Caco-2 (cell line): ENCODE measurements at regions not wholly inside any gene's neighbourhood (a gene's known extent, or its start where the extent isn't known, plus 50 kb on each side); places are given as distances from the start of the nearest gene placed in this dataset.

Experiments used
- BruUV-seq: library from RNA; stranded (reverse); fragments of 400-500 nt; replicated peaks from 2 replicates; lab custom pipeline; 2021; lab: Mats Ljungman, UMichigan
- CTCF ChIA-PET: fragments of 300-600 bp; sonication (Branson Sonifier 250); formaldehyde crosslinking; loops from one replicate; lab custom pipeline; 2022; ENCODE audit warnings: antibody characterized with exemption; lab: Charles Lee
- POLR2A ChIA-PET: fragments of 300-600 bp; sonication (Branson Sonifier 250); formaldehyde crosslinking; loops from one replicate; lab custom pipeline; 2022; ENCODE audit warnings: antibody characterized with exemption; lab: Charles Lee
- DNase-seq, 2 experiments: peaks; one replicate each; pipeline versions ENCODE4 v3.0.0 to v3.0.0-alpha.2; 2020 to 2022
- H3K27me3 ChIP-seq: replicated peaks from 2 replicates; pipeline ENCODE4 v1.6.0; 2011; ENCODE audit warnings: low read length; ENCODE audit not compliant: control insufficient read depth, insufficient read depth
- H3K36me3 ChIP-seq: 2 replicates; pipeline ENCODE4 v1.5.1; 2011; ENCODE audit warnings: low read length; ENCODE audit not compliant: control insufficient read depth, insufficient read depth
- H3K4me1 ChIP-seq: fragments of 250-450 bp; sonication (Bioruptor Pico); 2 replicates; pipeline ENCODE4 v1.5.1; 2020; ENCODE audit warnings: mild to moderate bottlenecking
- H3K4me3 ChIP-seq: 2 replicates; pipeline ENCODE4 v1.5.1; 2011; ENCODE audit warnings: low read depth, mild to moderate bottlenecking, control low read depth, low read length
- H3K9me3 ChIP-seq: fragments of 250-450 bp; sonication (Bioruptor Pico); 2 replicates; pipeline ENCODE4 v1.5.1; 2020; ENCODE audit warnings: mild to moderate bottlenecking, moderate library complexity
- H3K27ac Mint-ChIP-seq: one replicate; pipeline ENCODE4 v1.8.0; 2022; ENCODE audit warnings: mixed read lengths; ENCODE audit not compliant: unreplicated experiment
- H3K27me3 Mint-ChIP-seq: one replicate; pipeline ENCODE4 v1.8.0; 2022; ENCODE audit warnings: mixed read lengths; ENCODE audit not compliant: insufficient read depth, unreplicated experiment
- H3K36me3 Mint-ChIP-seq: one replicate; pipeline ENCODE4 v1.8.0; 2022; ENCODE audit warnings: mild to moderate bottlenecking, mixed read lengths; ENCODE audit not compliant: insufficient read depth, unreplicated experiment
- H3K4me1 Mint-ChIP-seq: one replicate; pipeline ENCODE4 v1.8.0; 2022; ENCODE audit warnings: low read depth, mixed read lengths; ENCODE audit not compliant: unreplicated experiment
- H3K4me3 Mint-ChIP-seq: one replicate; pipeline ENCODE4 v1.8.0; 2022; ENCODE audit warnings: mild to moderate bottlenecking, moderate library complexity, mixed read lengths; ENCODE audit not compliant: unreplicated experiment
- H3K9me3 Mint-ChIP-seq: one replicate; pipeline ENCODE4 v1.8.0; 2022; ENCODE audit warnings: mixed read lengths; ENCODE audit not compliant: unreplicated experiment
- intact Hi-C: fragments of 100-400 bp; cut with micrococcal nuclease; formaldehyde crosslinking; loops from one replicate; pipeline ENCODE4 v1.10.0; 2022; ENCODE audit not compliant: unreplicated experiment
- TF ChIP-seq, protein P1 (sequence below), 2 experiments: fragments of 200-600 bp in 1 of 2; IDR thresholded peaks; 1 replicate in 1 of 2; 2 replicates in 1 of 2; pipeline versions ENCODE4 v1.5.1 to v1.8.0; 2011 to 2022; ENCODE audit warnings: antibody characterized with exemption in 1 of 2, control low read depth in 1 of 2, inconsistent platforms in 1 of 2, low read depth in 1 of 2, low read length in 1 of 2, mild to moderate bottlenecking in 1 of 2, moderate library complexity in 1 of 2; ENCODE audit not compliant: insufficient read depth in 1 of 2, severe bottlenecking in 1 of 2, unreplicated experiment in 1 of 2

DNA sequence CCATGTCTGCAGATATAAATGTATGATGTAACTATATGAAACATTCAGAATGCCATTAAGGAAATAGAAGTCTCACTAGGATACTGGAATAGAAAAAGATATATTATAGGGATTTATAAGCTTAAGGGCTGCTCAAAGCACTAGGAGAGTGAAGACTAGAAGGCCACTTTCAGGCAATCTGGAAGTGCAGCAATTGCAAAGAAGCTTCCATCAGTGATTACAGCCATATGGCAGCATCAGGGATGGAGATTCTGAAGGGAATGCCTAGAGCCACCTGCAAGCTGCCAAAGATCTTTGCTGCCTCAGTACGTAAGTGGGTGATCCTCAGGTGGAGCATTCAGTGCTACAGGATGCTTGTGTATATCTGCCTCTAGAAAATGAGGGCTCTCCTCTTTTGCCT is 796.2 kb upstream of the EPHA7 start:
- DNase-seq, result no peak
- Histone ChIP-seq H3K4me3 (no peak overlapping the region), H3K4me1 (no peaks in the 10 kb centered on the region), H3K36me3 (no peaks in the 10 kb centered on the region), H3K27me3 (no peaks in the 10 kb centered on the region), H3K9me3 (no peaks in the 10 kb centered on the region)
- BruUV-seq, result no TSS peak
- intact Hi-C loops, result no loop called here
- no peaks in the 10 kb centered on the region for H3K9me3 Mint-ChIP-seq
- no peaks in the 10 kb centered on the region for H3K36me3 Mint-ChIP-seq
- POLR2A ChIA-PET, result no interaction called here
- no peaks in the 10 kb centered on the region for H3K27me3 Mint-ChIP-seq
- H3K4me3 Mint-ChIP-seq, result no peak overlapping the region
- TF ChIP-seq, protein P1, sequence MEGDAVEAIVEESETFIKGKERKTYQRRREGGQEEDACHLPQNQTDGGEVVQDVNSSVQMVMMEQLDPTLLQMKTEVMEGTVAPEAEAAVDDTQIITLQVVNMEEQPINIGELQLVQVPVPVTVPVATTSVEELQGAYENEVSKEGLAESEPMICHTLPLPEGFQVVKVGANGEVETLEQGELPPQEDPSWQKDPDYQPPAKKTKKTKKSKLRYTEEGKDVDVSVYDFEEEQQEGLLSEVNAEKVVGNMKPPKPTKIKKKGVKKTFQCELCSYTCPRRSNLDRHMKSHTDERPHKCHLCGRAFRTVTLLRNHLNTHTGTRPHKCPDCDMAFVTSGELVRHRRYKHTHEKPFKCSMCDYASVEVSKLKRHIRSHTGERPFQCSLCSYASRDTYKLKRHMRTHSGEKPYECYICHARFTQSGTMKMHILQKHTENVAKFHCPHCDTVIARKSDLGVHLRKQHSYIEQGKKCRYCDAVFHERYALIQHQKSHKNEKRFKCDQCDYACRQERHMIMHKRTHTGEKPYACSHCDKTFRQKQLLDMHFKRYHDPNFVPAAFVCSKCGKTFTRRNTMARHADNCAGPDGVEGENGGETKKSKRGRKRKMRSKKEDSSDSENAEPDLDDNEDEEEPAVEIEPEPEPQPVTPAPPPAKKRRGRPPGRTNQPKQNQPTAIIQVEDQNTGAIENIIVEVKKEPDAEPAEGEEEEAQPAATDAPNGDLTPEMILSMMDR (IDR thresholded peaks at IDR 0.05; ENCODE audit: insufficient read depth in 1 of 2, low read depth in 1 of 2, low read length in 1 of 2, severe bottlenecking in 1 of 2, unreplicated experiment in 1 of 2), result no peak
- CTCF ChIA-PET, result no interaction called here
- no peak overlapping the region for H3K27ac Mint-ChIP-seq
- H3K4me1 Mint-ChIP-seq, result no peaks in the 10 kb centered on the region

GRCh38 chr6:94213226-94213625 is 793.9 kb upstream of the EPHA7 start:
- intact Hi-C loops, result no loop called here
- Mint-ChIP-seq H3K27ac (no peak overlapping the region), H3K4me1 (no peaks in the 10 kb centered on the region), H3K4me3 (no peak overlapping the region), H3K36me3 (no peaks in the 10 kb centered on the region), H3K27me3 (no peaks in the 10 kb centered on the region), H3K9me3 (no peaks in the 10 kb centered on the region)
- Histone ChIP-seq H3K9me3 (no peaks in the 10 kb centered on the region), H3K4me1 (no peaks in the 10 kb centered on the region), H3K4me3 (no peak overlapping the region), H3K36me3 (no peaks in the 10 kb centered on the region), H3K27me3 (no peaks in the 10 kb centered on the region)
- CTCF ChIA-PET, result no interaction called here
- no TSS peak for BruUV-seq
- TF ChIP-seq, protein P1 (IDR thresholded peaks at IDR 0.05; ENCODE audit: insufficient read depth in 1 of 2, low read depth in 1 of 2, low read length in 1 of 2, severe bottlenecking in 1 of 2, unreplicated experiment in 1 of 2), result no peak
- POLR2A ChIA-PET, result no interaction called here
- no peak for DNase-seq

DNA sequence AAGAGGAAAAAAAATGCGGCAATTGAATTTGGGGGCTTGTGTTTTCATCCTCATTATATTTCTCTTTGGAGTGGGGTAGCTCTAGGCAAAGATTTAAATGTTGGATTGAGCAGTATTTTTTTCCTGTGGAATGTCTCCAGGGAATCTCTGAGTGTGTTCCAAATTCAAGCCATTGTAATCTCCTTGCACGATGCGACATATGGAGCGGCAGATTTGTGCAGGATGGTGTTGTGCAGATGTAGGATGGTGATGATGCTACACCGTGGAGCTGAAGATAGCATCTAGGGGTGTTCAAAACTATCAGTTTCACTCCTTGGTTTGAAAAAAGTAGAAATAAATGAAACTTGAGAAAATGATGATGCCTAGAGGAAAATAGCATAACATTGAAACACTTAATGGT is 777.5 kb upstream of the EPHA7 start:
- no peaks in the 10 kb centered on the region for H3K4me1 ChIP-seq
- POLR2A ChIA-PET, result no interaction called here

More for the DNA sequence above, 777.5 kb upstream of the EPHA7 start:
- Histone ChIP-seq H3K27me3 (no peaks in the 10 kb centered on the region), H3K9me3 (no peaks in the 10 kb centered on the region), H3K4me3 (no peak overlapping the region), H3K36me3 (no peaks in the 10 kb centered on the region)
- Mint-ChIP-seq H3K27ac (no peak overlapping the region), H3K36me3 (no peaks in the 10 kb centered on the region), H3K4me3 (no peak overlapping the region), H3K9me3 (no peaks in the 10 kb centered on the region), H3K4me1 (no peaks in the 10 kb centered on the region), H3K27me3 (peaks cover 3% of the 10 kb centered on the region)
- TF ChIP-seq, protein P1 (IDR thresholded peaks at IDR 0.05; ENCODE audit: insufficient read depth in 1 of 2, low read depth in 1 of 2, low read length in 1 of 2, severe bottlenecking in 1 of 2, unreplicated experiment in 1 of 2), result no peak
- intact Hi-C loops, result no loop called here
- CTCF ChIA-PET, result no interaction called here
- BruUV-seq, result no TSS peak
- no peak for DNase-seq
